Natural killer cell (primary cell): ENCODE measurements at regions not wholly inside any gene's neighbourhood (a gene's known extent, or its start where the extent isn't known, plus 50 kb on each side); places are given as distances from the start of the nearest gene placed in this dataset.

Experiments
- ATAC-seq, 3 donors: fragments of 150-1000 bp in 2 of 3; fragments of 200-7000 bp in 1 of 3; cut with Tn5 transposase; 1 replicate in 1 of 3; 2 replicates in 2 of 3; pipeline ENCODE4 v1.10.0; 2021; ENCODE audit warnings: mild to moderate bottlenecking in 2 of 3, moderate library complexity in 2 of 3
- DNase-seq, 2 donors: peaks; one replicate each; pipeline versions ENCODE4 v3.0.0 to v3.0.0-alpha.2; 2013 to 2021; ENCODE audit warnings: mixed read lengths in 1 of 2
- H3K27ac ChIP-seq: one replicate; pipeline ENCODE4 v1.5.1; 2013; ENCODE audit warnings: mild to moderate bottlenecking, low read length
- H3K27me3 ChIP-seq: one replicate; pipeline ENCODE4 v1.6.1; 2013; ENCODE audit warnings: low read length; ENCODE audit not compliant: control insufficient read depth, insufficient read depth
- H3K36me3 ChIP-seq: one replicate; pipeline ENCODE4 v1.6.1; 2013; ENCODE audit warnings: low read length; ENCODE audit not compliant: control insufficient read depth, insufficient read depth
- H3K4me1 ChIP-seq: one replicate; pipeline ENCODE4 v1.6.1; 2013; ENCODE audit warnings: low read length; ENCODE audit not compliant: control insufficient read depth, insufficient read depth
- H3K4me3 ChIP-seq: one replicate; pipeline ENCODE4 v1.5.1; 2013; ENCODE audit warnings: low read length
- H3K9me3 ChIP-seq: one replicate; pipeline ENCODE4 v1.6.1; 2013; ENCODE audit warnings: low read length; ENCODE audit not compliant: control insufficient read depth, insufficient read depth
- H3K27ac Mint-ChIP-seq, 2 donors: one replicate each; pipeline ENCODE4 v1.8.0; 2022; ENCODE audit warnings: mild to moderate bottlenecking in 2 of 2, mixed read lengths in 2 of 2, moderate library complexity in 1 of 2
- H3K27me3 Mint-ChIP-seq, 2 donors: one replicate each; pipeline ENCODE4 v1.8.0; 2022; ENCODE audit warnings: low read depth in 2 of 2, mixed read lengths in 2 of 2
- H3K36me3 Mint-ChIP-seq: one replicate; pipeline ENCODE4 v1.8.0; 2022; ENCODE audit warnings: mixed read lengths
- H3K4me1 Mint-ChIP-seq, 2 donors: one replicate each; pipeline ENCODE4 v1.8.0; 2022; ENCODE audit warnings: mixed read lengths in 2 of 2
- H3K4me3 Mint-ChIP-seq: one replicate; pipeline ENCODE4 v1.8.0; 2022; ENCODE audit warnings: mild to moderate bottlenecking, moderate library complexity, mixed read lengths
- H3K9me3 Mint-ChIP-seq, 2 donors: one replicate each; pipeline ENCODE4 v1.8.0; 2022; ENCODE audit warnings: mixed read lengths in 2 of 2
- CTCF ChIP-seq: fragments of 200-600 bp; IDR thresholded peaks from one replicate; pipeline ENCODE4 v1.8.0; 2022; ENCODE audit warnings: antibody characterized with exemption
- WGBS: methylation state at CpG from one replicate; pipeline ENCODE4 v1.1.7; 2013; ENCODE audit warnings: missing lambda C conversion rate; ENCODE audit not compliant: insufficient coverage; 5-methylcytosine and 5-hydroxymethylcytosine counted together
- intact Hi-C: fragments of 100-400 bp; cut with micrococcal nuclease; formaldehyde crosslinking; loops from one replicate; pipeline ENCODE4 v1.14.2; 2022

- H3K36me3 Mint-ChIP-seq, result no peaks in the 10 kb centered on the region
- H3K27me3 ChIP-seq, result no peaks in the 10 kb centered on the region
- no peak overlapping the region for H3K4me3 Mint-ChIP-seq
- no peaks in the 10 kb centered on the region for H3K9me3 ChIP-seq
- no peaks in the 10 kb centered on the region for H3K4me1 Mint-ChIP-seq
- no peaks in the 10 kb centered on the region for H3K27me3 Mint-ChIP-seq
- H3K36me3 ChIP-seq, result no peaks in the 10 kb centered on the region
- no peak for TF ChIP-seq CTCF
- WGBS, result 86% methylated on average over 5 of the region's 5 CpGs
- DNase-seq, result no peak
- H3K4me1 ChIP-seq, result no peaks in the 10 kb centered on the region
- intact Hi-C loops, result no loop called here
- no peak overlapping the region for H3K27ac Mint-ChIP-seq
- H3K27ac ChIP-seq, result no peak overlapping the region
- no peak overlapping the region for H3K4me3 ChIP-seq
- peaks cover 5 to 11% of the 10 kb centered on the region in 2 donors for H3K9me3 Mint-ChIP-seq
- no peak for ATAC-seq
Measured at GRCh38 chr6:92770540-92770939, 648.8 kb downstream of the EPHA7 start.

- H3K27ac Mint-ChIP-seq, result no peak overlapping the region
- peaks cover 11 to 12% of the 10 kb centered on the region in 2 donors for H3K9me3 Mint-ChIP-seq
- DNase-seq (no peak), ATAC-seq (no peak)
- Histone ChIP-seq H3K27ac (no peak overlapping the region), H3K4me1 (no peaks in the 10 kb centered on the region), H3K27me3 (no peaks in the 10 kb centered on the region), H3K36me3 (no peaks in the 10 kb centered on the region), H3K9me3 (no peaks in the 10 kb centered on the region), H3K4me3 (no peak overlapping the region)
- H3K4me1 Mint-ChIP-seq, result no peaks in the 10 kb centered on the region
- H3K36me3 Mint-ChIP-seq, result no peaks in the 10 kb centered on the region
- no peak overlapping the region for H3K4me3 Mint-ChIP-seq
- TF ChIP-seq CTCF, result no peak
- WGBS, result no CpG with 5 or more reads among the region's 1 CpG
- no peaks in the 10 kb centered on the region for H3K27me3 Mint-ChIP-seq
- intact Hi-C loops, result no loop called here
Measured at GRCh38 chr6:92767101-92767500, 652.3 kb downstream of the EPHA7 start.

DNA sequence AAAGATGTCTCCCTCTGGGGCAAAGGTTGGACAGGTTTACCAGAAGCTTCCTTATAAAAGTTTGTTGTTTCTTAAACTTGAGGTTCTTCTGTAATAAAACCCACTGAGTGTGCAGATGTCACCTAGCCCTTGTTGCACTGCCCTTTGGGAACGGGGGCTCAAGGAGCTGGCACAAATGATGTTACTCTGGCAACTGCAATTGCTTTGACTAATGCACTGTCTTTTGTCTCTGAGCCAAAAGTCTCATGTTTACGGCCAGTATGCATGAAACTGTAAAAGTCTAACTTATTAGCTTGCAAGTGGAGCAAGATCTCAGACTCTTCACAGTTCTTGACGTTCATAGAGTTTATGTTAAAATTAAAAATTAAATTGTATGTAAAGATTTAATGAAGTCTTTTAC lies 655.7 kb downstream of the EPHA7 start:
- DNase-seq, result no peak
- no peak overlapping the region for H3K27ac Mint-ChIP-seq
- Histone ChIP-seq H3K4me3 (no peak overlapping the region), H3K9me3 (no peaks in the 10 kb centered on the region), H3K36me3 (no peaks in the 10 kb centered on the region), H3K27ac (no peak overlapping the region), H3K27me3 (no peaks in the 10 kb centered on the region), H3K4me1 (no peaks in the 10 kb centered on the region)
- intact Hi-C loops, result no loop called here
- no peak overlapping the region for H3K4me3 Mint-ChIP-seq
- TF ChIP-seq CTCF, result no peak
- H3K9me3 Mint-ChIP-seq, result peaks cover 10% of the 10 kb centered on the region in 2 donors
- H3K36me3 Mint-ChIP-seq, result no peaks in the 10 kb centered on the region
- ATAC-seq, result no peak
- 89% methylated on average over 3 of the region's 3 CpGs for WGBS
- H3K4me1 Mint-ChIP-seq, result no peaks in the 10 kb centered on the region
- H3K27me3 Mint-ChIP-seq, result no peaks in the 10 kb centered on the region

DNA sequence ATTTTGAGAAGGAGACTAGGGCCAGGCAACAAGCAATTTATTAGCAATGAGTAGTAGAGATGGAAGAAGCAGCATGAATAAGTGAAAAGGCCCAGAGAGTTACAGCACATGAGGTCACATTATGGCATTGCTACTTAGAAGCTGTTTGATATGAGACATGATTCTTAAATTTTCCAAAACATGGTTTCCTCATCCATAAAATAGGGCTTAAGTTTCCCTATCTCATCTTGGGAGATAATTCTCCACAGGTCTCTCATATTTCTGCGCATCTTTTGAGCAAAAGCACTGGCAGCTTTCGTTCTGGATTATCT lies 656.1 kb downstream of the EPHA7 start:
- no peaks in the 10 kb centered on the region for H3K4me1 Mint-ChIP-seq
- Histone ChIP-seq H3K36me3 (no peaks in the 10 kb centered on the region), H3K27me3 (no peaks in the 10 kb centered on the region), H3K4me1 (no peaks in the 10 kb centered on the region), H3K27ac (no peak overlapping the region), H3K4me3 (no peak overlapping the region), H3K9me3 (no peaks in the 10 kb centered on the region)
- ATAC-seq, result no peak
- no peak for DNase-seq
- intact Hi-C loops, result no loop called here
- no peaks in the 10 kb centered on the region for H3K36me3 Mint-ChIP-seq
- H3K4me3 Mint-ChIP-seq, result no peak overlapping the region
- 86% methylated on average over 2 of the region's 2 CpGs for WGBS
- H3K27ac Mint-ChIP-seq, result no peak overlapping the region
- no peak for TF ChIP-seq CTCF
- H3K9me3 Mint-ChIP-seq, result peaks cover 8 to 10% of the 10 kb centered on the region in 2 donors
- H3K27me3 Mint-ChIP-seq, result no peaks in the 10 kb centered on the region
